HG02981 (cell line): ENCODE measurements at regions not wholly inside any gene's neighbourhood (a gene's known extent, or its start where the extent isn't known, plus 50 kb on each side); places are given as distances from the start of the nearest gene placed in this dataset.

Source experiments
- ATAC-seq: cut with Tn5 transposase; IDR thresholded peaks from one replicate; pipeline ENCODE4 v1.9.1; 2021; ENCODE audit warnings: mild to moderate bottlenecking, moderate library complexity; ENCODE audit not compliant: unreplicated experiment

GRCh38 chr10:131517781-131518180 lies 206.3 kb upstream of the TCERG1L start:
- ATAC-seq, result no peak

DNA sequence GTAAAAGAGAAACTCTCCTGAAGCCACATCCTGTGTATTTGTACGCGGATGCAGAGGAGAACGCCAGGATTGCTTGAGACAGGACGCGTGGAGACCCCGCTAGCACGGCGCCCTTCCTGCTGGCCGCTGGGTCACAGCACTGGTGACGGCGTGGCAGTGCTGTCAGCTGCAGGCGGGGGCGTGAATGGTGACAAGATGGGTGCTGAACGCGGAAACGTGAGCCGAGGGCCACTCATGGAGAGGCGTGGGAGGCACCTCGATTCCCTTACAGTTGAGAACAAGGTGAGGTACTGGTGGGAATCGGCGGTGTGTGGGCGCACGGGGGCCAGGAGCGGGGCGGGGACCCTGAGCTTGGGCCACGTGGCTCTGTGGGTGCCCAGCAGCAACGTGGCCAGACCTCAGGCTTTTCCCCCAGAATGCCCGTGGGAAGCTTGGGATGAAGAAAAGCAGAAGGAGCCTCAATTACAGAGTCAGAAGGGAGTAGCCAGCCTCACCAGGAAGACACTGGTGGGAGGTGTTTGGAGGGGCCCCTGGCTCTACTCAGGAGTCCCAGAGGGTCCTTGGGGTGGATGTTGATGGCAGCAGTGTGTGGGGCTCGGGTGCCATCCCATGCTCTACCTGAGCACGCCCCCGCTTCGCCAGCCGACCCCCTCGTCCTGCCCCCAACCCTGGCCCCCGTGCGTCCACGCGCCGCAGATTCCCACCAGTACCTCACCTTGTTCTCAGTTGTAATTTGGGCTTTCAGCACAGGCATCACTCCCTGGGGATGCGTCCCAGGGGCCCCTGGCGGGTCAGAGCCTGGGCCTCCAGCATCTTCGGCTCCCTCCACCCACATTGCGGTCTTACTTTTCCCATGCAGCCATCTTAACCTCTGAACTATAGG lies 208.4 kb upstream of the TCERG1L start:
- ATAC-seq, result no peak

GRCh38 chr10:131531265-131532190 lies 220.0 kb upstream of the TCERG1L start:
- ATAC-seq, result no peak

- ATAC-seq, result no peak
Observed at GRCh38 chr10:131532291-131532690, 220.8 kb upstream of the TCERG1L start.

- no peak for ATAC-seq
Observed at GRCh38 chr10:131532745-131533341, 221.3 kb upstream of the TCERG1L start.

DNA sequence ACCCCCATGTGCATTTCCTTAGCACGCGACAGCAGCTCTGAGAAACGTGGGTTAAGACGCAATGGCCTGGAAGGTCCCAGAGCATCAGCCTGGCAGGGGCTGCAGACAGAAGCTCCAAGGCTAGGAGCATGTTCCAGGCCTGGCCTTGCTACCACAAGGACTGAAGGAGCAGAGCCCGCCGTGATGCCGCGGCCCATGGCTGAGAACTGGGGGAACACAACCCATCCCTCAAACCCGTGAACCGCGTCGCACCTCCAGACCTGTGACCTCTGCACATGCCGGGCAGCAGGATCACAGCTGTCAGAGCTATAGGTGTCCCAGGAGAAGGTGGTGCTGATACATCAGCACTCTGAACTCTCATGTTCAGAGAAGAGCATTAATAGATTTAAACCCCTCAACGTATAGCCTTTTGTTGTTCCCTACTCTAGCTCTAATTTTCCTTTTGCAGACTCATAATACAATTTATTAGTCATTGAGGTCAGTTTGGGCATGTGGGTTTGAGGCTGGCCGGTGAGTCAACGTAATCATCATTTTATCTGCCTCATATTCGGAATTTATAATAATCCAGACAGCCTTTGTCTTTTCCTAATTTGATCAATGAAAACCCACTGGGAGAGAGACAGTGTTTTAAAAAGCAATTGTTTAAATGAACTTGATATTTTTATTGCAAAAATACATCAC lies 222.5 kb upstream of the TCERG1L start:
- ATAC-seq, result no peak

- no peak for ATAC-seq
Observed at GRCh38 chr10:131534836-131535235, 223.3 kb upstream of the TCERG1L start.

DNA sequence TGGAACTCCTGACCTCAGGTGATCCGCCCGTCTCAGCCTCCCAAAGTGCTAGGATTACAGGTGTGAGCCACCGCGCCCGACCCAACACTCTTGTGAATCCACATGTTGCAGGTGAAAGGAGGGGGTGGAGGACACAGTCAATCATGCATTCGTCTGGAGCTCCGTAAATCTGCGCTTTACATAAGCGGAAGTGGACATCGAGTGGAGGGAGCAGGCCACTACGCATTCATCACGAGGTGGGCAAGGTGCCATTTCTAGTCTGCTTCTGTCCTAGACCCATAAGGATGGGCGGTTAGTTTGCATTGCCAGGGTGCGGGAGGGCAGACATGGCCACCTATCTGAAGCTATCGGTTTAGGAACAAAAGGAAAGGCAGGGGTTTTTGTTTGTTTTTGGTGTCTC lies 225.2 kb upstream of the TCERG1L start:
- ATAC-seq, result no peak

GRCh38 chr10:131537281-131537680 lies 225.8 kb upstream of the TCERG1L start:
- no peak for ATAC-seq

DNA sequence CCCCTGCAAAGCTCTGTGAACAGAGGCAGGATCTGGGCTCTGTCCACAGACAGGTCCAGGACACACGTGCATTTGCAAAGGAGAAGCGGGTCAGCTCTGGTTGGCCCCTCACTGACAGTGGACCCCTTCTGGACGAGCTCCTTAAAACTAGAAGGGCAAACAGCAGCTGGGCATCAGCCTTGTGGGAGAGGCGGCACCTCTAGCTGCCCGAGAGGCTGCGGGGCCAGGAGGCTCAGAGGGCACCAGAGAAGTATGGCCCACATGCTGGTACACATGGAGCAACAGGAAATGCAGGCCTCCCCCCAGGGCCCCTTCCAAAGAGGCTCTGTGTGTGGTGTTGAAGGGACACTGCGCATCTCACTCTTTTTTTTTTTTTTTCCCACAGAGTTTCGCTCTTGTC lies 233.0 kb upstream of the TCERG1L start:
- ATAC-seq, result no peak

DNA sequence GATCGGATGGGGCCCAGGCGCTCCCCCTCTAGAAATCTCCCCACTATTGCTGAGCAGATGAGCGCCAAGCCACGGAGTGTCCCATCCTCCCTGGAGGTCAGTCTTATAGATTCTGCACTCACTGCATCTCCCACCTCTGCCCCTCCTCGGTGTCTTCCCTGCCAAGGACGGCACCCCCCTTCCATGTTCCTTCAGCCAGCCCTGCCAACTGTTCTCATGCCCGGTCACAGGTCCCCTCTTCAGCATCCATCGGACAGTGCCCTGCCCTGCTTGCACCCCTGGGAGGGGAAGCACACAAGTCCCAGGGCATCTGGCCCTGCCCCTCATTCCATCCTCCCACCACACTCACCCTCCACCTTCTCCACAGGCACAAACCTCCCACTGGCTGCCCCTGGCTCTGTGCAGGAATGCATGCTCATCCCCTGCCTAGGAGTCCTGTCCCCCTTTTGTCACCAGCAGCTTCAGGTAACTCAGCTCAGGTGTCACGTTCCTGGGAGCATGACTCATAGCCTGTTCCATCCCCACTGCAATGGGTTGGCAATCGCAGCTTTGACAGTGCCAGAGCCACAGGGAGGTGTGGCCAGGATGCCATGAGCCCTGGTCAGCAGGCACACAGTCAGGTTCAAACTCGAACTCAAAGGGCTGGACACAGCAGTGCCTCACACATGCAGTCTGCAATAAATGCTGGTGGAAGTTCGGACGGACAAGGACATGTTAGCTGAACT lies 234.7 kb upstream of the TCERG1L start:
- ATAC-seq, result no peak

DNA sequence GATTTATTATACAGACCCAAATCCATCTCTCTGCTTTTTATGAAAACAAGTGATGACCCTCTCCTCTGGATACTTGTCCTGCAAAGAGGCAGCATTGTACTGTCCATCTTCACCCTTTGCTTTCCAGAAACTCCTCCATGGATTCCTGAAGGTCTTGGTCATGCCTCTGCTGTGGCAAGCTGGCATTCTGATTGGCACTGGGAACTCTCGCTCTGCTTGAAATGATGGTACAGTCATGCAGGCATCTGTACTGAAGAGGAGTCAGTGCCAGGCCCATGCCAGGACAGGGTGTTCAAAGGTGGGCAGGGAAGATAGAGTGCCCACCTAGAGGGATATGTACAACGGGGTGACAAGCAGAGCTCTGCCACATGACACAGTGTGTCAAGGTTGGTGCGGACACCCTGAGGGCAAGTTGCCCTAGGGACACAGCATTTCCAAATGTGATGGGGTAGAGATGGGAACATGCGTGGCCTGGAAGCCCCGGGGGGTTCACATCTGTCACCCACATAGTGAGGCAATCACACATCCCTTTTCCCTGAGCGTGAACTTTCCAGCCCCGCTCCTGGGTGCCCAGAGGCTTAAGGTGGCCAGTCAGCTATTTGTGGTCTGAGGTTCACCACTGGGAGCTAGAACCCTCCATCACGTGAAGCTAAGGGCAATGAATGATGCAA lies 235.7 kb upstream of the TCERG1L start:
- no peak for ATAC-seq

DNA sequence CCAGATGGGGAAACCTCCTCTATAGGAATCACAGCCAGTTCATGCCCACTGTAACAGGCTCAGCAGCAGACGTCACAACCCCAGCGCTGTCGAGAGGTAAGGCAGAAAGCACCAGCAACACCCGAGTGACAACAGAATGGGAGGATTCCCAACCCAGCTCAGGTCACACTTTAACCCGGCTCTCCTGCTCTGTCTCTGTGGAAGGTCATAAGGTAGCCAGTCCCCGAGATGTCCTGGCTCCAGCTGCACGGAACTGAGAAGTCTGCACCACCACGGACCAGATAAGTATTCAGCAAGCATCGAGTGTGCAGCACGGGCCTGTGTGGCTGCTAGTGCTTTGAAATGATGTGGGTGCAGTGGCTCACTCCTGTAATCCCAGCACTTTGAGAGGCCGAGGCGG lies 236.7 kb upstream of the TCERG1L start:
- ATAC-seq, result no peak

- ATAC-seq, result no peak
Observed at GRCh38 chr10:131549116-131549515, 237.6 kb upstream of the TCERG1L start.

DNA sequence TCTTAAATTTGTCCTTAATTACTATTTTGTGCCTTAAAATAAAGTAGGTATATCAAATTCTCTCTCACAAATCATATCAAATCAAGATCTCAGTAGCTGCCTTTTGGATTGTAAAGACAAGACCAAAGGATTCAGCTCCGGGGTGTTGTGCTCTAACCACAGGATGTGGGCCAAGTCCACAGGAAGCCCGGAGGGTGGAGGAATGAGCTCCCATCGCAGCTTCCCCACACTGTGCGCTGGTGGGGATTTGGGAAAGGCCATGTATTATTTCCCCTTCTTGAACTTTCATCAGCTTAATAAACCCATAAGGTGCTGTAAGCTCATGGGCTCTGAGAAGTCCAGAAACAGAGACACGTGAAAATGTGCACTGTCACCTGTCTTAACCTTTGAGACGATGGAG lies 241.6 kb upstream of the TCERG1L start:
- ATAC-seq, result no peak

- ATAC-seq, result no peak
Observed at GRCh38 chr10:131553581-131553980, 242.1 kb upstream of the TCERG1L start.

DNA sequence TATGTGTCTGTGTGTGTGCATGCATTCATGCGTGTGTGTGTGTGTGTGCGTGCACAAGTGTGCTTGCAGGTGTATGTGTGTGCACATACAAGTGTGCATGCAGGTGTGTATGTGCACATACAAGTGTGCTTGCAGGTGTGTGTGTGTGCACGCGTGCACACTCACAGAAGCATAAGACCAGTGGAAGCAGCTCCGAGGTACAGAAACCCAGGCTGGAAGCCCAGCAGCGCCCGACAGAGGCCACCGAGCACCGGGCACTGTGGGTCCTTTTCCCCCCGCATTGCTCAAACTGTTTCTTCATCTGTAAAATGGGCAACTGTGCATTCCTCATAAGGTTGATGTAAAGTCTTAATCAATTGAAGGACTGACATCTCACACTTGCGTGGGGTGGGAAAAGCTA lies 243.3 kb upstream of the TCERG1L start:
- ATAC-seq, result no peak

- ATAC-seq, result no peak
Observed at GRCh38 chr10:131555406-131555805, 243.9 kb upstream of the TCERG1L start.

- ATAC-seq, result no peak
Observed at GRCh38 chr10:131556061-131556896, 244.8 kb upstream of the TCERG1L start.
